NCI-H226 (cell line): ENCODE measurements at regions not wholly inside any gene's neighbourhood (a gene's known extent, or its start where the extent isn't known, plus 50 kb on each side); places are given as distances from the start of the nearest gene placed in this dataset.
A peak's percentile ranks its signal among the peaks of the same experiment; 100 is the strongest.

Experiments
- DNase-seq: peaks from one replicate; pipeline ENCODE4 v3.0.0-alpha.2; 2015

GRCh38 chr10:8726779-8727084 is 672.2 kb downstream of the GATA3 start:
- DNase-seq: peak; percentile 7

DNA sequence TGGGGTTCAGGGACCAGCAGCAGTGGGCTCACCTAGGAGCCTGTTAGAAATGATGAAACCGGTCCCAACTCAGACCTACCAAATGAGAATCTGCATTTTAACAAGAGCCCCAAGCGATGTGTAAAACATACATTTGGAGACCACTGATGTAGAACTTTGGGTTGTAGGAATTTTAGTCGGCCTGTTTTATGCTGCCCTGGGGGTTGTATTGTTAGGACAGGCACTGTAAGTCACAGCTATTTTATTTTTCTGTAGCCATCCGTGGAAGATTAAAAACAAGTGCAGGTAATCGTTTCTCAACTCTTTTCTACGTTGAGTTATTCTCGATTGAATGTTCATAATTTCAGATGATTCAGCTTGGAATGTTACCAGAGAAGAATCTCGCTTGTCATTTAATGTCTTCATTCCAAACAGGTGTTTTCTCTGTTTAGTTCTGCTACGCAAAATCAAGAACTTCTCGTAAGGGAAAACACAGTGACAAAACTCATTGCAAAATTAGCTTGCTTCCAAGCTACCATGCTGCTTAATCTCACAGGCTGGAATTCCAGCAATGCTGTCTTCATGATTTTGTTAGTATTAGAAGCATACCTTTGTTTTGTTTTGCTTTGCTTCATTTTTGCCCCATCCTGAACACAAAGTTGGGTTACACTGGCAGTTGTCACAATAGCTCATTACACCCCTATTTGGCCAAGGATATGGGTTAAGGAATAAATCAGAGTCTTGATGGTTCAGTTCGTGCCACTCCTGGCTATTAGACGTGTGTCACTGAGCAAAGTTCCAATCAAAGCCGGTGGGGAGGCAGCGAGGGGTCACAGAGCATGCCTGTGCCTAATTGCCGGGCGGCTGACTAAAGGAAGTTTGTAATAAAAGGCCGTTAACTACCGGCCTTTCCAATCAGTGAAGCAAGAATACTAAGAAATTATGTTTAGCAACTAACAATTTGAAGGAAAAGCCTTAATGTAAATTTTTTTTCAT is 676.9 kb downstream of the GATA3 start:
- DNase-seq: no peak

GRCh38 chr10:8738987-8739386 is 684.5 kb downstream of the GATA3 start:
- no peak for DNase-seq

DNA sequence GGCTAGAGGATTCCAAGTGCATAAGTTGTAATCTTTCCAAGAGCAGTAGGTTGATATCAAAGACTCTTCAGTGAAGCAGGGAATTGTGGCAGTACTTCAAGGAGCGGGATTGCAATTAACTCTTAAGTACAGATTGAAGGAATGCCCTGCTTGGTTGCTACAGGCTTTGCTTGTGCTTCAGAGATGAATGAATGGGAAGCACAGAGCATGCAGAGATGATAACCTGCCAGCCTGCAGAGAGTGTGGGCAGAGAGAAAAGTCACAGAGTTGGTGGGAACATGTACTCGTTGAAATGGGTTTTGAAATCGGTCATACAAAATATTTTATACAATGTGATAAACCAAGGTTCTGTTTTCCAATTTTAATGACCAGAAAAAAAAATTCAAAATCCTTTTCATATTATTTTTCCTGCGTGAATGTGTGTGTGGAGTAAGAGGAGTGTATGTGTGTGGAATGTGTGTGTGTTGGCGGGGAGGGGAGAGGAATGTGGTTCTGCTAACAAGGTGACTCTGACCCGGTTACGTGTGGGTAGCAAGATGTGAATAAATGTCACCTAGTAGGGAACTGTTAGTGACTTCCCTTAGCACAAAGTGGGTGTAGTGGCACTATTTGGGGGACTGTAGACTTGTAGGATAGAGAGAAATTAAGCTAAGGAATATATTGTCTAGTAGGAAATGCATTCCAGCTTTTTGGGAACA is 697.8 kb downstream of the GATA3 start:
- DNase-seq: no peak

DNA sequence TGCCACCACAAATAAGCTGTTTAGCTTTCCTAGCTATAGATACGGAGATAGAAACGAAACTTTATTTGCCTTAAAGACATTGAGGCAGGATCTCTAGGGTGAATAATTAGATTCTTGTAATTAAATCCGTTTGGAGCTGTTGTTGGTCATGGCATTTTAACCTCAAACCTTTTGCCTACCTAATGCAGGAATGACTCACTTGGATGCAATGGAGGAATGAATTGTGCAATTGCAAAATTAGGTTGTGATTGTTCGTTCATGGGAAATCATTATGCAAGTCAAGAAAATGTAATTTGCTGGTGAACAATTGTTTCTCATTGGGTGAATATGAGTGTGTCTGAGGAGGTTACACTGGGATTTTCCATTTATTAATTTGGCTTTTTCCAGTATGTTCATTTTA is 703.5 kb downstream of the GATA3 start:
- DNase-seq: peak; percentile 53

DNA sequence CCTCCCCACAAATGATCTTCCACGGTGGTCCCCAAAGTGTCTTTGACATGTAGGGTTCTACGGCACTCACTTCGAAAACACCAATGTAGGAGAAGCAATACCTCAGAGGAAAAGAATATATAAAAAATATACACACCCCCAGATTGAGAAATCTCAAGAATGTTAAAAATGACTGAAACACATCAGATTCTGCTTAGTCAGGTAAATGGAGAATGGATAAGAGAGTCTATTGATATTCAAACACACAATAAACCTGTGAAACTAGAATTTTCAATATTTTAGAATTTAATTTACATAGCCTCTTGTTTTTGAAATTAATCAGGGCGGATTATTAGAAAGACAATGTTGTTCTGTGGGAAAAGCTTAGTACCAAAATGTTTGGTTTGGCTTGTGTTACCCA is 712.4 kb downstream of the GATA3 start:
- no peak for DNase-seq

GRCh38 chr10:8767591-8767990 is 713.1 kb downstream of the GATA3 start:
- DNase-seq: no peak

DNA sequence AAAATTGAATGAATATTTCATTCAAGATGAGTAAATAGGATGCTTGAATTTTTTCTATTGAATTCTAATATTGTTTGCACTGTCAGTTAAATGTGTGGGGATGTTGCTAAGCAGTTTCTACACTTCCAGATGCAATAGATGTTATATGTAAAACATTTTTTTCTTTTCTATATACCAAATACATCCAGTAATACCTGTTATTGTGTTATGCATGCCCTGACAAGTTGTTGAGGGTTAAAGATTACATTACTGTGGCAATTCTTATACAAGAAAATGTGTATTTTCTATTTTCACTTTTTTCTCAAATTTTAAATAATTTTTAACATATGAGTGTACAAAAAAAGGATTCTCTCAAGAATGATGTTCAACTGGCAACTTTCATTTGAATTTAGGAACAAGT is 713.9 kb downstream of the GATA3 start:
- DNase-seq: no peak

- no peak for DNase-seq
These were observed 714.4 kb downstream of the GATA3 start for GRCh38 chr10:8768852-8769251.

- DNase-seq: no peak
These were observed 722.6 kb downstream of the GATA3 start for GRCh38 chr10:8776926-8777622.

DNA sequence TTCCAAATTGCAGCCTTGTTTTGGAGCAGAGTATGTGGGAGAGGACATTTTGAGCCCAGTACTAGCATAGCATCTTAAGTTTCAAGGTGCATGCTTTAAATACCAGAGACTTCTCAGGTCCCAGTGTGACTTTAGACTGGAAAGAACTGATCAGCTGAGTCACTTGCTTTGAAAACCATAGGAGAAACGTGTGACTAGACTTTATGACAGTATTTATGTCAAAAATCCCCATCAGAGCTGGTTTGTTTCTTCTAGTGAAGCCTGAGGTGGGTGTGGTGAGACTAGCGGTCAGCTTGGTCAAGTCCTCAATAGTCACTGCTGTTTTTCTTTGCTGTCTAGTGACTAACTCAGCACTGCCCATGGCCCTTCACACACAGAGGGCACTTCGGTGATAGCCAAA is 724.2 kb downstream of the GATA3 start:
- DNase-seq: no peak

DNA sequence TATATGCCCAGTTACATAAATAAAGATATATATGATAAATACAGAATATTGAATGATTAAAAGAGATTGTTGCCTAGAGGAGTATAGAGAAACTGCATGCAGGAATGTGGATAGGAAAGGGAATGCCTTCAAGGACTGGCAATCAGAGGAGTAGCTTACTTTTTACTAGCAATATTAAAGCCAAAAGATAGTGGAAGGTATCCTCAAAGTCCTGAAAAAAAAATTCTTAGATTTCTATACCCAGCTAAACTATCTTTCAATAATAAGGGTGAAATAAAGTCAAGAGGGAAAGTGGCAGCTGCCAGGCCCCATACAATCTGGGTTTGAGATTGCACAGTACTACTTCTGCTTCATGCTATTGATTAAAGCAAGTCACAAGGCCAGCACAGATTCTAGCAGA is 733.2 kb downstream of the GATA3 start:
- no peak for DNase-seq

DNA sequence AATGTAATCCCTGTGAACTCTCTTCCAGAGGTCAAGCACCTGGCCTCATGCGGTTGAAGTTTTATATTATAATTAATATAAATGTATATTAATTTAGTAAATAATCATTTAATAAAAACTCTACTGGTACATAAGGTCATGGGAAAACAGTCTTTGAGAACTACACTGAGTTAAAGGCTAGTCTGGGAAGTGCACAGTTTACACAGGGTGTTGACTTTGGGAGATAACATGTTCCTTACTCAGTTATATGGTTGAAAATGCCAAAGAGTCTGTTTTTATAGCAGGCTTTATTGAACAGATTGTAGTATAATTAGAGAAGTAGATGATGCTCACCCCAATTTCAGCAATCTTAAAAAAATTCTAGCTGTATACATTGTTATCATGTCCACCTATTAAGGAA is 735.9 kb downstream of the GATA3 start:
- no peak for DNase-seq

GRCh38 chr10:8794860-8795259 is 740.4 kb downstream of the GATA3 start:
- DNase-seq: no peak

GRCh38 chr10:8800426-8800825 is 745.9 kb downstream of the GATA3 start:
- DNase-seq: no peak

- DNase-seq: no peak
These were observed 749.5 kb downstream of the GATA3 start for GRCh38 chr10:8803992-8804391.

GRCh38 chr10:8810677-8811076 is 756.2 kb downstream of the GATA3 start:
- DNase-seq: no peak

GRCh38 chr10:8811201-8811600 is 756.7 kb downstream of the GATA3 start:
- DNase-seq: peak; percentile 61

DNA sequence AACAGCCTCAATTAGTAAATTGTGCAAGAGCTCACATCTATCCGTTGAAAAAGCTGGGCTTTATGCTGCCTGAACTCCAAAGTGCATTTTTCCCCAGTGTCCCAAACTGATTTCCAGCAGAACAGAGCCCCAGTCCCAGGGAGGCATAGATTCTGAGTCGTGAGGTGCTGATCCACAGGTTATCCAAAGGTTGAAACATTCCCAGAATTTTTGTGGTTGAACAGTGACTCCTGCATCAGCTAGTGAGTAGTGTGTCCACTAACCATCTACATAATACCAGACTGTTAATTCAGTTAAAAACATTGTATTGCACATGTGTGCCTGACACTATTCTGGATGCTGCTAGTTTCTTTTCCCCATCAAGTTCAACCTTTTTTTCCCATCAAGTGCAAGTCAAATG is 761.5 kb downstream of the GATA3 start:
- DNase-seq: peak; percentile 69

DNA sequence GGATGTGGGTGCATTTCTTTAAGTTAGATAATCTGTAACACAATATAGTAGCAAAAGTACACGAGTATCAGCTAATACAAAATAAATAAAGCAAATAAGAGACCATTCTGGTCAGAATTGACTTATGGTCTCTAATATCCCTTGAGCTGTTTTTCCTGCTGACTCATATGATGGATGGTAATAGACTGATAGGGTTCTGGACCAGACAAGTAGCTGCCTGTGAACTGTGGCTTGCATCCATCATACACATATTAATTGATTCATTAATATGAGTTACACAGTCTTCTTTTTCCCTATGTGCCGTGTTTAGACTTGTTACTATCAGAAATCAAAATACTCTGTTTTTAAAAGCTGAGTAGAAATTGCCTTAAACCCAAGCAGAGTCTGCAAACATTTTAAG is 762.8 kb downstream of the GATA3 start:
- DNase-seq: peak; percentile 47

DNA sequence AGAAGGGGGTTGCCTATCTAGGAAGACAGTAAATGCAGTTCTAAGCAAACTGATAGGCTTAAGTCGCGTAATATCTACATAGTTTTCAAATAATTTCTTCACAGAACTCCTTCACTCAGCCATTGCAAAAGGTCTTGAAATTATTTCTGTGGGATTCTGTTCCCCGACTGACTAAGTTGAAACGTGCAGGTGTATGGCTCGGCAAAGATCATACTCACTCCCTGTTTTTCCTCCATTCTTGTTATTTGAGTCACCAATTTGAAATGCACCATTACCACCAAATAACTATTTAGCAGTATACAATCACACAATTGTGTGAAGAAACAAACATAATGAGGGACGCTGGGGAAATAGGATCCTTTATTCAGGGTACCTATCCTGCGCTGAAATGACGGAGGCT is 771.1 kb downstream of the GATA3 start:
- no peak for DNase-seq

GRCh38 chr10:8829592-8829991 is 775.1 kb downstream of the GATA3 start:
- no peak for DNase-seq

DNA sequence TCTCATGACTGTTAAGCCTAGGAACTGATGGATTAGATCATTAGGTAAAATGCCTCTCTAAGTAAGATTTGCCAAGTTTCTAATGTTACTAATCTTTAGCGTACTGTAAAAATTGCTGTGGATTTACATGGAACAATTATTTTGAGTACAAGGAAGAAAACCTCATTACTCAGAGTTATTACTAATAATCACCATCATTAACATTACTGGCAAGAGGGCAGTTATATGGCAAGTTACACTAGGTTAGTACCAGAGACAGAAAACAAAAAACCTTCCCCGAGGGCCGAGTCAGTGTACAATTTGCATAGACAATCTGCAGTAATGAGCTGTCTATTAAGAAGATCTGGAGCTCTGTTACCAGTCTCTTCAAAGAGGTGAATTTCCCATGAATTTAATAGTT is 775.6 kb downstream of the GATA3 start:
- no peak for DNase-seq

- DNase-seq: no peak
These were observed 776.4 kb downstream of the GATA3 start for GRCh38 chr10:8830876-8831275.
